Caco-2 (cell line): ENCODE measurements at regions not wholly inside any gene's neighbourhood (a gene's known extent, or its start where the extent isn't known, plus 50 kb on each side); places are given as distances from the start of the nearest gene placed in this dataset.

Experiments
- BruUV-seq: library from RNA; stranded (reverse); fragments of 400-500 nt; replicated peaks from 2 replicates; lab custom pipeline; 2021; lab: Mats Ljungman, UMichigan
- CTCF ChIA-PET: fragments of 300-600 bp; sonication (Branson Sonifier 250); formaldehyde crosslinking; loops from one replicate; lab custom pipeline; 2022; ENCODE audit warnings: antibody characterized with exemption; lab: Charles Lee
- POLR2A ChIA-PET: fragments of 300-600 bp; sonication (Branson Sonifier 250); formaldehyde crosslinking; loops from one replicate; lab custom pipeline; 2022; ENCODE audit warnings: antibody characterized with exemption; lab: Charles Lee
- DNase-seq, 2 experiments: peaks; one replicate each; pipeline versions ENCODE4 v3.0.0 to v3.0.0-alpha.2; 2020 to 2022
- H3K27me3 ChIP-seq: replicated peaks from 2 replicates; pipeline ENCODE4 v1.6.0; 2011; ENCODE audit warnings: low read length; ENCODE audit not compliant: control insufficient read depth, insufficient read depth
- H3K36me3 ChIP-seq: 2 replicates; pipeline ENCODE4 v1.5.1; 2011; ENCODE audit warnings: low read length; ENCODE audit not compliant: control insufficient read depth, insufficient read depth
- H3K4me1 ChIP-seq: fragments of 250-450 bp; sonication (Bioruptor Pico); 2 replicates; pipeline ENCODE4 v1.5.1; 2020; ENCODE audit warnings: mild to moderate bottlenecking
- H3K4me3 ChIP-seq: 2 replicates; pipeline ENCODE4 v1.5.1; 2011; ENCODE audit warnings: low read depth, mild to moderate bottlenecking, control low read depth, low read length
- H3K9me3 ChIP-seq: fragments of 250-450 bp; sonication (Bioruptor Pico); 2 replicates; pipeline ENCODE4 v1.5.1; 2020; ENCODE audit warnings: mild to moderate bottlenecking, moderate library complexity
- H3K27ac Mint-ChIP-seq: one replicate; pipeline ENCODE4 v1.8.0; 2022; ENCODE audit warnings: mixed read lengths; ENCODE audit not compliant: unreplicated experiment
- H3K27me3 Mint-ChIP-seq: one replicate; pipeline ENCODE4 v1.8.0; 2022; ENCODE audit warnings: mixed read lengths; ENCODE audit not compliant: insufficient read depth, unreplicated experiment
- H3K36me3 Mint-ChIP-seq: one replicate; pipeline ENCODE4 v1.8.0; 2022; ENCODE audit warnings: mild to moderate bottlenecking, mixed read lengths; ENCODE audit not compliant: insufficient read depth, unreplicated experiment
- H3K4me1 Mint-ChIP-seq: one replicate; pipeline ENCODE4 v1.8.0; 2022; ENCODE audit warnings: low read depth, mixed read lengths; ENCODE audit not compliant: unreplicated experiment
- H3K4me3 Mint-ChIP-seq: one replicate; pipeline ENCODE4 v1.8.0; 2022; ENCODE audit warnings: mild to moderate bottlenecking, moderate library complexity, mixed read lengths; ENCODE audit not compliant: unreplicated experiment
- H3K9me3 Mint-ChIP-seq: one replicate; pipeline ENCODE4 v1.8.0; 2022; ENCODE audit warnings: mixed read lengths; ENCODE audit not compliant: unreplicated experiment
- CTCF ChIP-seq, 2 experiments: fragments of 200-600 bp in 1 of 2; IDR thresholded peaks; 1 replicate in 1 of 2; 2 replicates in 1 of 2; pipeline versions ENCODE4 v1.5.1 to v1.8.0; 2011 to 2022; ENCODE audit warnings: antibody characterized with exemption in 1 of 2, control low read depth in 1 of 2, inconsistent platforms in 1 of 2, low read depth in 1 of 2, low read length in 1 of 2, mild to moderate bottlenecking in 1 of 2, moderate library complexity in 1 of 2; ENCODE audit not compliant: insufficient read depth in 1 of 2, severe bottlenecking in 1 of 2, unreplicated experiment in 1 of 2
- intact Hi-C: fragments of 100-400 bp; cut with micrococcal nuclease; formaldehyde crosslinking; loops from one replicate; pipeline ENCODE4 v1.10.0; 2022; ENCODE audit not compliant: unreplicated experiment

GRCh38 chr6:18527836-18528743, 140.9 kb downstream of the RNF144B start:
- no TSS peak for BruUV-seq

GRCh38 chr6:18530201-18530600, 143.1 kb downstream of the RNF144B start:
- Mint-ChIP-seq H3K9me3 (no peaks in the 10 kb centered on the region), H3K27me3 (peaks cover 14% of the 10 kb centered on the region), H3K27ac (no peak overlapping the region), H3K4me1 (peaks cover 7% of the 10 kb centered on the region), H3K36me3 (no peaks in the 10 kb centered on the region), H3K4me3 (no peak overlapping the region)
- no peaks in the 10 kb centered on the region for H3K36me3 ChIP-seq
- ChIA-PET CTCF (no interaction called here), POLR2A (no interaction called here)
- no peak for TF ChIP-seq CTCF (IDR thresholded peaks at IDR 0.05; ENCODE audit: insufficient read depth in 1 of 2, low read depth in 1 of 2, low read length in 1 of 2, severe bottlenecking in 1 of 2, unreplicated experiment in 1 of 2)
- intact Hi-C loops: no loop called here
- no peaks in the 10 kb centered on the region; the same call in 1 of the 2 replicates for H3K4me1 ChIP-seq
- no peaks in the 10 kb centered on the region for H3K27me3 ChIP-seq
- BruUV-seq: no TSS peak
- DNase-seq: no peak
- no peak overlapping the region for H3K4me3 ChIP-seq
- H3K9me3 ChIP-seq: no peaks in the 10 kb centered on the region

More at GRCh38 chr6:18527836-18528743, 140.9 kb downstream of the RNF144B start:
- no peak overlapping the region for H3K4me3 ChIP-seq
- intact Hi-C loops: loop anchor here (1.0 to 5.0 kb wide), 3 partner anchors 34 to 219 kb away; no protein-coding TSS in a partner anchor
- H3K36me3 ChIP-seq: no peaks in the 10 kb centered on the region
- no peaks in the 10 kb centered on the region for H3K4me1 Mint-ChIP-seq
- H3K9me3 Mint-ChIP-seq: no peaks in the 10 kb centered on the region
- no peaks in the 10 kb centered on the region for H3K36me3 Mint-ChIP-seq
- peaks cover 14% of the 10 kb centered on the region for H3K27me3 Mint-ChIP-seq
- no peak for DNase-seq
- no peaks in the 10 kb centered on the region for H3K9me3 ChIP-seq
- CTCF ChIA-PET: no interaction called here
- H3K27ac Mint-ChIP-seq: no peak overlapping the region
- H3K4me1 ChIP-seq: no peaks in the 10 kb centered on the region
- POLR2A ChIA-PET: no interaction called here
- no peaks in the 10 kb centered on the region for H3K27me3 ChIP-seq
- no peak overlapping the region for H3K4me3 Mint-ChIP-seq
- peak in 1 of 2 experiments; percentile 22 for TF ChIP-seq CTCF (IDR thresholded peaks at IDR 0.05; ENCODE audit: insufficient read depth in 1 of 2, low read depth in 1 of 2, low read length in 1 of 2, severe bottlenecking in 1 of 2, unreplicated experiment in 1 of 2)

GRCh38 chr6:18532139-18532538, 145.0 kb downstream of the RNF144B start:
- intact Hi-C loops: no loop called here
- no TSS peak for BruUV-seq
- ChIA-PET POLR2A (no interaction called here), CTCF (no interaction called here)
- no peak for TF ChIP-seq CTCF (IDR thresholded peaks at IDR 0.05; ENCODE audit: insufficient read depth in 1 of 2, low read depth in 1 of 2, low read length in 1 of 2, severe bottlenecking in 1 of 2, unreplicated experiment in 1 of 2)
- Histone ChIP-seq H3K4me3 (no peak overlapping the region), H3K9me3 (no peaks in the 10 kb centered on the region), H3K4me1 (no peaks in the 10 kb centered on the region; the same call in 1 of the 2 replicates), H3K27me3 (no peaks in the 10 kb centered on the region), H3K36me3 (no peaks in the 10 kb centered on the region)
- no peak for DNase-seq
- Mint-ChIP-seq H3K9me3 (no peaks in the 10 kb centered on the region), H3K4me3 (no peak overlapping the region), H3K36me3 (no peaks in the 10 kb centered on the region), H3K27ac (no peak overlapping the region), H3K27me3 (peaks cover 8% of the 10 kb centered on the region), H3K4me1 (peaks cover 7% of the 10 kb centered on the region)
